Karpas-422 (cell line): ENCODE measurements at regions not wholly inside any gene's neighbourhood (a gene's known extent, or its start where the extent isn't known, plus 50 kb on each side); places are given as distances from the start of the nearest gene placed in this dataset.

Source experiments
- DNase-seq: peaks from one replicate; pipeline ENCODE4 v3.0.0-alpha.2; 2015
- H2AFZ ChIP-seq: fragments of 200-600 bp; sonication (generic); 2 replicates; pipeline ENCODE4 v1.6.1; 2014; ENCODE audit warnings: antibody characterized with exemption, low read length, mixed read lengths
- H3K27ac ChIP-seq: fragments of 200-600 bp; sonication (generic); 2 replicates; pipeline ENCODE4 v1.5.1; 2014; ENCODE audit warnings: mild to moderate bottlenecking, low read length, moderate library complexity
- H3K27me3 ChIP-seq: fragments of 200-600 bp; sonication (generic); 2 replicates; pipeline ENCODE4 v1.6.1; 2014; ENCODE audit warnings: low read length, mixed read lengths
- H3K36me3 ChIP-seq: fragments of 200-600 bp; sonication (generic); 2 replicates; pipeline ENCODE4 v1.6.1; 2014; ENCODE audit warnings: low read length, mixed read lengths; ENCODE audit not compliant: insufficient read depth
- H3K4me1 ChIP-seq: fragments of 200-600 bp; sonication (generic); 2 replicates; pipeline ENCODE4 v1.6.1; 2014; ENCODE audit warnings: mild to moderate bottlenecking, low read length, mixed read lengths
- H3K4me2 ChIP-seq: fragments of 200-600 bp; sonication (generic); 2 replicates; pipeline ENCODE4 v1.6.1; 2014; ENCODE audit warnings: low read length, low read depth, mild to moderate bottlenecking; ENCODE audit not compliant: poor library complexity, severe bottlenecking
- H3K4me3 ChIP-seq: fragments of 200-600 bp; sonication (generic); 2 replicates; pipeline ENCODE4 v1.5.1; 2014; ENCODE audit warnings: mild to moderate bottlenecking, antibody characterized with exemption, low read length, mixed read lengths
- H3K79me2 ChIP-seq: fragments of 200-600 bp; sonication (generic); 2 replicates; pipeline ENCODE4 v1.6.1; 2014; ENCODE audit warnings: mild to moderate bottlenecking, low read length, mixed read lengths
- H3K9ac ChIP-seq: fragments of 200-600 bp; sonication (generic); 2 replicates; pipeline ENCODE4 v1.6.0; 2014; ENCODE audit warnings: low read length
- H3K9me2 ChIP-seq: fragments of 200-600 bp; sonication (generic), shearing (Covaris generic); replicated peaks from 2 replicates; pipeline ENCODE4 v1.6.0; 2014; ENCODE audit warnings: mild to moderate bottlenecking, low read length, moderate library complexity; ENCODE audit not compliant: insufficient read depth
- H3K9me3 ChIP-seq: fragments of 300-700, 200-600 bp; sonication (generic); 2 replicates; pipeline ENCODE4 v1.6.1; 2014; ENCODE audit warnings: low read length, mixed read lengths
- H4K20me1 ChIP-seq: fragments of 200-600 bp; sonication (generic); 2 replicates; pipeline ENCODE4 v1.6.1; 2014; ENCODE audit warnings: mild to moderate bottlenecking, antibody characterized with exemption, low read length, low read depth; ENCODE audit not compliant: insufficient read depth

DNA sequence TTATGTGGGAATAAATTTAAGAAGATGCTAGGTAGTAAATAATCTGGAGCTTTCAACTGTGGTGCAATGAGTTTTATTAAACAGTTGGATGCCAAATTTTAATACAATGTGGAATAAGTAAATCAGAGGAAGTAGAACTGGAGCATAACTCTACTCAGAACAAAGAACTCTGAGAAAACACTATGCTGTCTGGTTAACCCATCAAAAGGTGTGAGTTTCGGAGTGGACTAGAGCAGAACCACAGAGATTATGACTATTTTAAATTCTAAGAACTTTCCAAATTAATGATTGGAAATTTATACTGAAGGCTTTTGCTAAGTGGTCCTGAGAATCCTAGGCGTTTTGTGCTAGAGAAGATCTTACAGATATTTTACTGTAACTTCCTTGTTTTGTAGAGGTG lies 132.2 kb downstream of the NTMT2 start:
- H3K9ac ChIP-seq = no peak overlapping the region
- no peaks in the 10 kb centered on the region for H3K79me2 ChIP-seq
- no peak overlapping the region for H2AFZ ChIP-seq
- H3K27ac ChIP-seq = no peak overlapping the region
- H4K20me1 ChIP-seq = no peaks in the 10 kb centered on the region
- no peaks in the 10 kb centered on the region for H3K27me3 ChIP-seq
- no peaks in the 10 kb centered on the region for H3K36me3 ChIP-seq
- no peaks in the 10 kb centered on the region for H3K4me1 ChIP-seq
- no peaks in the 10 kb centered on the region for H3K9me2 ChIP-seq
- no peak for DNase-seq
- no peaks in the 10 kb centered on the region for H3K9me3 ChIP-seq
- no peak overlapping the region for H3K4me2 ChIP-seq
- no peak overlapping the region for H3K4me3 ChIP-seq

DNA sequence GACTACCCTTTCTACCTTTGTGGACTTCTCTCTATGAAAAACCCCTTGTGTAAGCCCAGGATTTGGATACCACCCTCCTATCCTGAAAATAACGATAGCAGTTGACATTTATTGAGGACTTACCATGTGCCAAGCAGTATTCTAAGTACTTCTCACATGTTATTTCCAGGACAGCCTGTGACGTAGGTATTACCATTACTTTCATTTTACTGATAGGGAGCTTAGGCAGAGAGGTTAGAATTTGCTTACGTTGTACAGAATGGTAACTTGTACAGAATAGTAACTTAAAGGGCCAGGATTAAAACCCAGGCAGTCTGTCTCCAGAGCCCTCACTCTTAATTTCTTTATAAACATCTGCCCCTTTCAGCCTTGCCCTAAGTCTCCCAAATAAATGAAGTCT lies 138.3 kb downstream of the NTMT2 start:
- no peaks in the 10 kb centered on the region for H3K4me1 ChIP-seq
- no peaks in the 10 kb centered on the region for H3K27me3 ChIP-seq
- H3K27ac ChIP-seq = no peak overlapping the region
- H4K20me1 ChIP-seq = no peaks in the 10 kb centered on the region
- no peaks in the 10 kb centered on the region for H3K9me3 ChIP-seq
- no peak for DNase-seq
- no peaks in the 10 kb centered on the region for H3K36me3 ChIP-seq
- H3K4me2 ChIP-seq = no peak overlapping the region
- H3K9ac ChIP-seq = no peak overlapping the region
- no peak overlapping the region for H2AFZ ChIP-seq
- H3K4me3 ChIP-seq = no peak overlapping the region
- H3K9me2 ChIP-seq = no peaks in the 10 kb centered on the region
- H3K79me2 ChIP-seq = no peaks in the 10 kb centered on the region

DNA sequence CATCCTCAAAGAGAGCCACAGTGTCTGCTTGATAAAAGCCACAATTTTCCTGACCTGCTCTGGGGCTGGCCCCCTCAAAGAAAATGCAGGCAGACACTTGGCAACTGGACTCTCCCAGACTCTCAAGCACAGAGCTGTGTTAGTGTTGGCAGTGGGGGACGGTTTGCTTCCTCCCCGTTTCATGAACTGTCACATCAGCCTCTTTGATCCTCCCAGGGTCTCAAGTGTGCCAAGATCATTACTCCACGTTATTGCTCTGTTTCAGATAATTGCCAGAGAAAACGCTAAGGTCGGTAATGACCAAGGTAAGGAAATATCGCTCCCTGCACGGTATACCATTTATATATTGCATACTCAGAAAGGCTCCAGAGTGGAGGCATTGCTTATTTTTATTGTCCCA lies 138.8 kb downstream of the NTMT2 start:
- Histone ChIP-seq H3K9me3 (no peaks in the 10 kb centered on the region), H3K4me3 (no peak overlapping the region), H3K4me1 (no peaks in the 10 kb centered on the region), H3K27ac (no peak overlapping the region), H3K27me3 (no peaks in the 10 kb centered on the region), H2AFZ (no peak overlapping the region), H3K4me2 (no peak overlapping the region), H3K9me2 (no peaks in the 10 kb centered on the region), H3K9ac (no peak overlapping the region), H3K79me2 (no peaks in the 10 kb centered on the region), H3K36me3 (no peaks in the 10 kb centered on the region), H4K20me1 (no peaks in the 10 kb centered on the region)
- DNase-seq = no peak

DNA sequence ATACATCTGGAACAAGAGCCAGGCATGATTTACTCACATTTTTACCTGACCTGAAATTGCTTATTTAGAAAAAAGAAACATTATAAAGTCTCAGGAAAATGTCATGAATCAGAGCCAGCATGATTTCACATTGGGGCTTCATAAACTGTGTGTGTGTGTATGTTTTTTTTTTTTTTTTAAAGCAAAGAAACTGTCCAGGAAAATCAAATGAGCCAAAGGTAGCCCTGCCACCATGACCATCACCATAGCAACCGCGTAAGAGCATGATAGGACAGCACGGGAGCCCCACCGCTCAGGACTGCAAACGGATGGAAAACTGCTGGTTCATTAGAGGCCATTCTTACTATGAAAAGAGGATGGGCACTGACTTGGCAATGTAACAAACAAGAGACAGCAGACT lies 139.2 kb downstream of the NTMT2 start:
- Histone ChIP-seq H3K4me1 (no peaks in the 10 kb centered on the region), H3K4me2 (no peak overlapping the region), H3K9me2 (no peaks in the 10 kb centered on the region), H3K79me2 (no peaks in the 10 kb centered on the region), H3K9me3 (no peaks in the 10 kb centered on the region), H3K36me3 (no peaks in the 10 kb centered on the region), H2AFZ (no peak overlapping the region), H3K27ac (no peak overlapping the region), H3K4me3 (no peak overlapping the region), H4K20me1 (no peaks in the 10 kb centered on the region), H3K9ac (no peak overlapping the region), H3K27me3 (no peaks in the 10 kb centered on the region)
- DNase-seq = no peak

DNA sequence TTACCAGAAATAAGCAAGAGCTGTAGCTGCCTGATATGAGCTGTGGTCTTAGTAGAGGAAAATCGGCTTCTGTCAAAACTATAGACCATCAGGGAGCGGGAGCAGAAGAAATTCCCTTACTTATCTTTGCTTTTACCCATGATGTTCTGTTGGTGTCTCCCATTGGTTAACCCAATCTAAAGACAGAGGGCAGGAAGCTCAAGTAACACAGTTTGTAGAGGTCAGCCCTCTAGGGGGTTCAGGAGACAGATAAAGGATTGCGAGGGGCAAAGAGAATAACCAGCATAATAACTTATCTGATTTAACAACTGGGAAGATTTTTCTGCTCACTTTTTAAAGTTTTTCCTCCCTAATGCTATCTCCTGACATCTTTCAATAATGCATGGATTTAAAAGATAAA lies 142.4 kb downstream of the NTMT2 start:
- H3K4me3 ChIP-seq = no peak overlapping the region
- H3K4me2 ChIP-seq = no peak overlapping the region
- DNase-seq = no peak

DNA sequence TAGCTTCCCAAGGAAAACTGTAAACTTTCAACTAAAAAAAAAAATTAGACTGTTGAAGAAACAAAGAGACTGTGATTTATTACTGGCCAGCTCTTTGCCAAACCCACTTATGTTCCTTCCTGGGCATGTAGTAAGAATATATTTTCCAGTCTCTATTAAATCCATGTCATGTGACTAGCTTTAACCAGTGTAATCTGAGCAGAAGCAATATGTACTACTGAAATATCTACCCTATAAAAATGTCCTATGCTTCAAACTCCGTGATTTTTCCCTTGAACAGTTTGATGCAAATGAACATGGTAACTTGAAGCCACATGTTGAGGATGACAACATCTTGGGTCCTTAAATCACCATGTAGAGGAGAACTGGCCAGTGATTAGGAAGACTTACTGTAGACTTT lies 144.5 kb downstream of the NTMT2 start:
- DNase-seq = no peak

More for the DNA sequence above, 142.4 kb downstream of the NTMT2 start:
- H4K20me1 ChIP-seq = no peaks in the 10 kb centered on the region
- H3K79me2 ChIP-seq = no peaks in the 10 kb centered on the region
- no peaks in the 10 kb centered on the region for H3K36me3 ChIP-seq
- no peaks in the 10 kb centered on the region for H3K27me3 ChIP-seq
- no peaks in the 10 kb centered on the region for H3K9me2 ChIP-seq
- H3K9ac ChIP-seq = no peak overlapping the region
- H3K9me3 ChIP-seq = no peaks in the 10 kb centered on the region
- H3K4me1 ChIP-seq = no peaks in the 10 kb centered on the region
- no peak overlapping the region for H3K27ac ChIP-seq
- H2AFZ ChIP-seq = no peak overlapping the region

GRCh38 chr1:170290991-170291390 lies 145.2 kb downstream of the NTMT2 start:
- no peaks in the 10 kb centered on the region for H3K4me1 ChIP-seq
- H2AFZ ChIP-seq = no peak overlapping the region
- no peaks in the 10 kb centered on the region for H3K9me2 ChIP-seq
- H4K20me1 ChIP-seq = no peaks in the 10 kb centered on the region
- no peaks in the 10 kb centered on the region for H3K27me3 ChIP-seq
- no peak overlapping the region for H3K4me3 ChIP-seq
- H3K79me2 ChIP-seq = no peaks in the 10 kb centered on the region
- no peaks in the 10 kb centered on the region for H3K36me3 ChIP-seq
- H3K27ac ChIP-seq = no peak overlapping the region
- H3K9ac ChIP-seq = no peak overlapping the region
- H3K9me3 ChIP-seq = no peaks in the 10 kb centered on the region
- DNase-seq = no peak
- no peak overlapping the region for H3K4me2 ChIP-seq

More for the DNA sequence above, 144.5 kb downstream of the NTMT2 start:
- Histone ChIP-seq H4K20me1 (no peaks in the 10 kb centered on the region), H3K4me1 (no peaks in the 10 kb centered on the region), H3K36me3 (no peaks in the 10 kb centered on the region), H3K27ac (no peak overlapping the region), H3K9me2 (no peaks in the 10 kb centered on the region), H2AFZ (no peak overlapping the region), H3K79me2 (no peaks in the 10 kb centered on the region), H3K4me3 (no peak overlapping the region), H3K9me3 (no peaks in the 10 kb centered on the region), H3K4me2 (no peak overlapping the region), H3K9ac (no peak overlapping the region), H3K27me3 (no peaks in the 10 kb centered on the region)

GRCh38 chr1:170291516-170291915 lies 145.8 kb downstream of the NTMT2 start:
- no peak for DNase-seq
- Histone ChIP-seq H3K27ac (no peak overlapping the region), H3K4me1 (no peaks in the 10 kb centered on the region), H3K9me2 (no peaks in the 10 kb centered on the region), H3K4me3 (no peak overlapping the region), H3K79me2 (no peaks in the 10 kb centered on the region), H3K9me3 (no peaks in the 10 kb centered on the region), H3K4me2 (no peak overlapping the region), H3K36me3 (no peaks in the 10 kb centered on the region), H4K20me1 (no peaks in the 10 kb centered on the region), H2AFZ (no peak overlapping the region), H3K27me3 (no peaks in the 10 kb centered on the region), H3K9ac (no peak overlapping the region)

GRCh38 chr1:170296211-170296610 lies 150.5 kb downstream of the NTMT2 start:
- Histone ChIP-seq H3K4me3 (no peak overlapping the region), H3K27me3 (no peaks in the 10 kb centered on the region), H3K4me1 (no peaks in the 10 kb centered on the region), H3K27ac (no peak overlapping the region), H3K9me2 (no peaks in the 10 kb centered on the region), H3K79me2 (no peaks in the 10 kb centered on the region), H3K4me2 (no peak overlapping the region), H3K36me3 (no peaks in the 10 kb centered on the region), H3K9me3 (no peaks in the 10 kb centered on the region), H3K9ac (no peak overlapping the region), H2AFZ (no peak overlapping the region), H4K20me1 (no peaks in the 10 kb centered on the region)
- no peak for DNase-seq
